IPS-18c (cell line): ENCODE measurements at regions not wholly inside any gene's neighbourhood (a gene's known extent, or its start where the extent isn't known, plus 50 kb on each side); places are given as distances from the start of the nearest gene placed in this dataset.

Source experiments
- H3K4me3 ChIP-seq: 2 replicates; pipeline ENCODE4 v1.7.0; 2013; ENCODE audit warnings: low read depth, mild to moderate bottlenecking, low read length, moderate library complexity; ENCODE audit not compliant: insufficient read depth
- H3K9me3 ChIP-seq: one replicate; pipeline ENCODE4 v1.6.1; 2013; ENCODE audit warnings: mild to moderate bottlenecking, low read length, moderate library complexity; ENCODE audit not compliant: control insufficient read depth, insufficient read depth

DNA sequence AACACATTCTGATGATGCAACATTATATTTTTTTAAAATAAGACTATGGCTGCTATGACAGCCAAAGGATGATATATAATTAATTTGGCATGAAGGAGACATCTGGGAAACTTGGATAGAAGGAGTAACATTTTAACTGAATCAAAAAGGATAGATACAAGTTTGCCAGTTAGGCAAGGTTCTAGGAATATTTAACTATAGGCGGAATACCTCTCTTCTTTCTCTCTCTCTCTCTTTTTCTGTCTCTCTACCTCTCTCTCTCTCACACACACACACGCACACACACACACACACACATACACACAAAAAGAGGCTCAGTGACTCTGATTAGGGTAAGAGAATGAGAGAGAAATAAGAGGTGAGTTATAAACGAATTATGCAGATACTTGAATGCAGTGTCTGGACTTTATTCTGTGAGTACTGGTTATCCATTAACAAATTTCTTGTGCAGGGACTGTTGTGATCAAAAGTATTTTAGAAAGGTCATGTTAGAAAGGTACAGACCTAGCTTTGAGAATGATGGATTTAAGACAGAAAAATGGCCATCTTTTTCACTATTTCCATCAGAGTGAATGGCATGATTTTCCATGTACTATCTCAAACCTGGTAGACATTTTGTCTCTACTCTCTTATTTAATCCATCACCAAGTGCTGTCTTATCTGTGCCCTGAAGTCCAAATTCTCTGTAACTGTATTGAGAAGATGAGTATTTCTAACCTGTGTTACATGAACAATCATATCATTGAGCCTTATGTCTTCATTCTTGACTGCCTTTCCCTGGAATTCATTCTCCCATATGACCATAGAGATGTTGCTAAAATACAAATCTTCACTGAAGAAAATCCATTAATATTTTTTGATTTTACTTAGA is 1106.9 kb upstream of the ADGRL4 start:
- peaks cover 4% of the 10 kb centered on the region for H3K9me3 ChIP-seq

DNA sequence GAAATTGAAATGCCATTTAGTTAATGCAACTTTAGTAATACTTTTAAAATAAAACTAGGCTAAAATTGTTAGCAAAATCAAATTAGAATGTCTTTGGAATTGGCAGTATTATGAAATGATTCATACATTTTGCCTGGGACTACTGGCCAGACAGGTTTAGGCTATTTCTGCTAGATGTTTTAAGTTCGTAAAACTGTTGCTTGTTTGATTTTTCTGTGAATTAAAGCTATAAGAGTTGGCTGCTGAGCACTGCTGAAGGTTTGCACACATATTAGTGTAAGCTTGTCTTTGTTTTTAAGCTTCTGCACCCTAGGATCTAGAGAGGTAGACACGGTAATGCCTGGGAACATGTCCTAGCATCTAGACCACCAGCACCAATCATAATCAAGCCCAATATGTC is 1094.6 kb upstream of the ADGRL4 start:
- peaks cover 3% of the 10 kb centered on the region for H3K9me3 ChIP-seq
- no peak overlapping the region for H3K4me3 ChIP-seq

More for the DNA sequence above, 1106.9 kb upstream of the ADGRL4 start:
- no peak overlapping the region for H3K4me3 ChIP-seq

DNA sequence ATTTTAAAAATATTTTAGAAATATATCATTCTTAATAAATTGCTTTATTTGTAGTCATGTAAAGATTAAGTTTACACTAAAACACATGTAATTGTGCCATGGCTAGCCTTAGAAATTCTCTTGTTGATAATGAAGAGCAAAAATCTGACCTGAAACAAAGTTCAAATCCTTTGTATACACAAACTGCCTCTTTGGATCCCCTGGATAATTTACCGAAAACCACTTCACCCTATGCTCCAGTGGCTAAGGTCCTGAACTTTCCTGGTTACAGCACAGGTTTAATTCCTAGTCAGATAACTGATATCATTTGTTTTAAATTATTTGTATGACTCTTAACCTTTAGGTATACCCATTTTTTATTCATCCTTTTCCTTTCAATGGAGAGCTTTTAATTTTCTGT is 1093.2 kb upstream of the ADGRL4 start:
- H3K9me3 ChIP-seq = peaks cover 3% of the 10 kb centered on the region

DNA sequence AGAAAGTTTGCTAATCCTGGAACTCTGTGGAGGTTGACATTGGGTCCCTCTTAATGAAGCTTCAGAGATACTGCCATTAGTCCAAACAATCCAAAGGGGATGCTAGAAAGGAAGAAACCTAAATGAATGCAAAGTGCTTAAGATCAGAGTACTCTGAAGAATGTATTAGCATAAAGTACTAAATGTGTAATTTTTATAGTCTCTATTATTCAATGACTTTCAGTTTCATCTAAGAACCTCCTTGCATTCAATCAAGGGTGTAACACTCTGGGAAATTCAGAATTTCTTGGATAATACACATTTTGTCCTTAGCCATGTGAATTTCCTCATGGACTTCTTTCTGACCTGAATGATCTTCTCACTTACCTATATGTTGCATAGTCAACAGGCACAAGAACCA is 1078.5 kb upstream of the ADGRL4 start:
- Histone ChIP-seq H3K9me3 (no peaks in the 10 kb centered on the region), H3K4me3 (no peak overlapping the region)

More for the DNA sequence above, 1093.2 kb upstream of the ADGRL4 start:
- H3K4me3 ChIP-seq = no peak overlapping the region

DNA sequence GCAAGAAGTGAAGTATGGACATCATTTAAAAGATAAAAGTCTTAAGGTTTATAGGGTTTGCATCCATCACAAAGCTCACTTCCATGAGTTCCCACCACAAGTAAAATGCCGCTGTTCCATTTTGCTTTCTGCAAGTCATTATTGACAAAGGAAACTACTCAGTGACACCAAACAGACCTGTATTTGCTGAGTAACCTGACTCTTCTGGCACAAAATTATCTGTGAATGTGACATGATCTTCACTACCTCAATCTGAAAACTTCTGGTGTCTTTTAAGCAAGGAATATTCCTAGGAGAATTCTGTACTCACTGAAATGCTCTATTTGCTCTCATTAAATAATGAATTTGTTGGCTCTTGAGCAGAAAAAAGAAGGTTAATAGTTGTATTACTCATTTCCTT is 1077.4 kb upstream of the ADGRL4 start:
- Histone ChIP-seq H3K4me3 (no peak overlapping the region), H3K9me3 (no peaks in the 10 kb centered on the region)

DNA sequence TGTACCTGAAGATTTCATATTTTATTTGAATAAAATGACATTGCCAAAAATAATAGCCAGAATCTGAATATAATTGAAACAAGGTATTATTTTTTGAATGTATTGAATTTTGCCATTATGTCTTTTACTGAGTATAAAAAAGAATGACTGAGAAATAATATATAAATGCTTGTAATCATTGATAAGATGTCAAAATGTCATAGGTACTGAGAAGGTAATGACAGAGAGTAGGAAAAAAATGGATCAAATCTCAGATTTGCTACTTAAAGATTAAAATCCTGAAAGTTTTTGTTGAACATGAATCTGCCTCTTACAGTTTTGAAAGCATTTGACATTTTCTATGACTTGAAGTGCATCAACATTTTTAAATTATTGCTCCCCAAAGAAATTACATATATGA is 1069.9 kb upstream of the ADGRL4 start:
- H3K9me3 ChIP-seq = no peaks in the 10 kb centered on the region
- H3K4me3 ChIP-seq = no peak overlapping the region

DNA sequence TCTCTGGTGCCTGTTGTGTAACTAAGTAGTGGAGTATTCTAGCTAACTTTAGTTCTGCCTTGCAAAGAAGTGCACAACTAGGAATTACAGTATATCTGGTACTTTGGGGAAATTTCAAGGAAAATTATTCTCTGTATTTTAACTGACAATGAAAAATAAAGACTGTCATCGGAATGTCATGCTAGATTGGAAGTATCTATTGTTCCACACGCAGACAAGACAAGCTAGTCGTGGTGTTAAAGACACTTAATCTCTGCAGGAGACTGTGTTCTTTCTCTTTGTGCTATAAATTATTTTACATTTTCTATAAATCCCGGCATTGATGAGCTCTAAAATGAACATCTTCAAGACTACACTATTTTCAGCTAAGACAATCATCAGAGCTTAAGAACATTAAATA is 1068.8 kb upstream of the ADGRL4 start:
- H3K4me3 ChIP-seq = no peak overlapping the region

DNA sequence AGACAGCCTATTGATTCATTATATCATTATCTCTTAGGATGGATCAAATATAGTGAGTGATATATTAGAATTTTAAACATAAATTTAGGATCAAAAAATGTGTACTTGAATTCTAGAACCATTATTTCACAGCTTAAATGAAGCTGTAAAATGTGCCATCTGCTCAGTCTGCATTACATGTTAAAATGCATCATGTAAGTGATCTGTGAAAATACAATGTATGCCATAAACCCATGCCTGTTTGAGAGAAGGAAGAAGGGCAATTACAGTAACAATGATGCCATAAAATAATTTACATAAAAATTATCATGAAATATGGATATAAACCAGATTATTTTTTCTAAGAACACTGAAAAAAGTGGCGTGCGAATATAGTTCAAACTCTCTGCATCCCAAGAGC is 1066.0 kb upstream of the ADGRL4 start:
- no peaks in the 10 kb centered on the region for H3K9me3 ChIP-seq
- H3K4me3 ChIP-seq = no peak overlapping the region

More for the DNA sequence above, 1068.8 kb upstream of the ADGRL4 start:
- no peaks in the 10 kb centered on the region for H3K9me3 ChIP-seq

DNA sequence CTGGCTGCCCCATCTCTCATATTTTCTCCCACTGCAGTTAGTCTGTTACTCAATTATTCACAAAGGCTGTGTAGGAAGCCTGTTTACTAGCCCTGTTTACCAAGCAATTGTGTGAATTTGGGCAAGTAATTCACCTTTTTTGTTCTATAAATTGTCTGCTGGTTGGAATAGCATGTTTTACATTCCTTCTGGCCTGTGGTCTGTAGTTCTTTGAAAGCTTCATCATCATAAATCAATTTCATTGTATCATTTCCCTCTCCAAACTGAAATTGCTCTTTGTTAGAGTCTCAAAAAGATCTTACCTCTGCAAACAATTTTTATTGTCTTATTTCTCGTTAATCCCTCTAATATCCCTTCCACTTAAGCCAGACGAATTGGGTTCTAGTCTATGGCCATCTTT is 1059.5 kb upstream of the ADGRL4 start:
- Histone ChIP-seq H3K4me3 (no peak overlapping the region), H3K9me3 (no peaks in the 10 kb centered on the region)

DNA sequence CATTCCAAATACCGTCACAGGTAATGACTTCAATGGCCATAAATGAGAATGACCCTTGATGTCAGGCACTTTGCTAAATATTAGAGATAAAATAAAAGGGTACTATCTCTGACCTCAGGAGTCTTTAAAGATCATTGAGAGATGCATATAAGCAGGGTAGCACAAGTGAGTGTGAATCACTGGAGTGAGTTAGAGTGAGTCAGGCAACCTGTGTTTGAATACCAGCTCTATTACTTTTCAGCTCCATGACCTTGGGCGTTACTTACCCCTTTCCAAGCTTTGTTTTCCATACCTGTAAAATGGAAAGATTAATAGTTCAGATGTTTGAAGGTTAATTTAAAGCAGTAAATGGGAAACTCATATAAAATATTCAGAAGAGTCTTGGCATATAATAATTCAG is 1058.0 kb upstream of the ADGRL4 start:
- Histone ChIP-seq H3K4me3 (no peak overlapping the region), H3K9me3 (no peaks in the 10 kb centered on the region)

DNA sequence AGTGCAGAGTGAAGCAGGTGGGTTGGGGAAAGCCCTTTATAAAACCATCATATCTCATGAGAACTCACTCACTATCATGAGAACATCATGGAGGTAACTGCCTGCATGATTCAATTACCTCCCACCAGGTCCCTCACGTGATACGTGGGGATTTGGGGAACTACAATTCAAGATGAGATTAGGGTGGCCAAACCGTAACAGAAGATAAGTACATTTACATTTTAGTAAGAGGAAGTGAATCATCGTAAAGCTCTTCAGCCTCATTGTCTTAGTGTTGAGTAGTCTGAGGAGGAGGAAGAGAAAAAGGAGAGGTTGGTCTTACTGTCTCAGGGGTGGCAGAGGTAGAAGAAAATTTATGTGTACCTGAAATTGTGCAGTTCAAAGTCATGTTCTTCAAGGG is 1053.4 kb upstream of the ADGRL4 start:
- no peaks in the 10 kb centered on the region for H3K9me3 ChIP-seq
- no peak overlapping the region for H3K4me3 ChIP-seq

DNA sequence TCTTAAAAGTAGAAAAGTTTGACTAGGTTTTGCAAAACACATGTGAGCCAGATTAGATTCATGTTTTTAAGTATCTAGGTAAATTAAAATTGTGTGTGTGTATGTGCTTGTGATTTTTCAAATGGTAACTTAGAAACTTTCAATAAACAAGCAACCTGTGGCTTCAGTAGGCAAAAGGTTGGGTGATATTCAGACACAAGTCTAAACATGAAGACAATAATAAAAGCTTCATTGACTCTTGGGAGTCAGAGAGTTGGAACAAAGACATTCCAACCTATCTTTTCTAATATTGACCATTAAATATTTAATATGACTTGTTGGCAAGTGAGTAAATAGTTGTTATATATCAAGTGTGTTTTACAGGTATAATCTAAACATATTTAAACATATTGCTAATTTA is 1049.6 kb upstream of the ADGRL4 start:
- no peaks in the 10 kb centered on the region for H3K9me3 ChIP-seq
- H3K4me3 ChIP-seq = no peak overlapping the region

DNA sequence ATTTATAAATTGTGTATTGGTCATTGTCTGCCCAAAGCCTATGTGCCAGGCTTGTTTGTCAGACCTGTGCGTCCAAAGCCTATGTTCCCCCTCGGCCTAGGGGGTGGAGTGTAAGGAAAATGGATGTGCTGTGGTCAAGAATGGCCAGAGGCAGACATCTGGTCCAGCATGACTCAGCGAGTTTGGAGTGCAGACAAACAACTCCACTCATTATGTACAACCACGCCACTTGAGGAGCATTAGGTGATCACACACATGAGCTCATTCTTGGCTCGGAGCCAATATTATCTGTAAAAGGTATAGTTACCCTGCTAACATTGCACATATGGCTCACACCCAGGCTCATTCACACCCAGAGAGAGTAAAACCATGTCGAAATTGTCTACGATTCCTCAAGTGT is 1047.6 kb upstream of the ADGRL4 start:
- Histone ChIP-seq H3K4me3 (no peak overlapping the region), H3K9me3 (no peaks in the 10 kb centered on the region)

DNA sequence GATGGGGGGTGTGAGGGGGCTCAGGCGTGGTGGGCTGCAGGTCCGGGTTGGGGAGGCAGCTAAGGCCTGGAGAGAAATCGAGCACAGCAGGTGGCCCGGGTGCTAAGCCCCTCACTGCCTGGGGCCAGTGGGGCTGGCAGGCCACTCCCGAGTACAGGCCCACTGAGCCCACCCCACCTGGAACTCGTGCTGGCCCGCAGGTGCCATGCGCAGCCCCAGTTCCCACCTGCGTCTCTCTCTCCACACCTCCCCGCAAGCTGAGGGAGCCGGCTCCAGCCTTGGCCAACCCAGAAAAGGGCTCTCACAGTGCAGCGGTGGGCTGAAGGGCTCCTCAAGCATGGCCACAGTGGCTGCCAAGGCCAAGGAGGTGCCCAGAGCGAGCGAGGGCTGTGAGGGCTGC is 1047.1 kb upstream of the ADGRL4 start:
- H3K9me3 ChIP-seq = no peaks in the 10 kb centered on the region

DNA sequence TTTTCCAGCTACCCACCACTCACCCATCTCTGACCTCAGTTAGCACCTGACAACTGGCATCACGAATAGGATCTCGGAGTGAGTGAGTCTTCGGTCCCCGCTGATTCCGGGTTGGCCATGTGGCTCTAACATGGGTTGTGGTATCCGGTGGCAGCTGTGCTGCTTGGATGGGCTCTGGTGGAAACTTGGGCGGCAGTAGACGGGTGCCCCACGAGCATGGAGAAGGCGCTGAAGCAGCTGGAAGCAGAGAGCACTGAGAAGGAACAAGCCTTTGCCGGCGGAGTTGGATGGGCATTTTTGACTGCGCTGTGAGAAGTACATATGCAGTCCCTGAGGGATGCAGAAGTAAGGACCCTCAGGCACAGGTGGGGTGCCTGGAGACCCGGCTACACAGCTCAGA is 1044.0 kb upstream of the ADGRL4 start:
- H3K9me3 ChIP-seq = no peaks in the 10 kb centered on the region
- no peak overlapping the region for H3K4me3 ChIP-seq

More for the DNA sequence above, 1047.1 kb upstream of the ADGRL4 start:
- H3K4me3 ChIP-seq = no peak overlapping the region

DNA sequence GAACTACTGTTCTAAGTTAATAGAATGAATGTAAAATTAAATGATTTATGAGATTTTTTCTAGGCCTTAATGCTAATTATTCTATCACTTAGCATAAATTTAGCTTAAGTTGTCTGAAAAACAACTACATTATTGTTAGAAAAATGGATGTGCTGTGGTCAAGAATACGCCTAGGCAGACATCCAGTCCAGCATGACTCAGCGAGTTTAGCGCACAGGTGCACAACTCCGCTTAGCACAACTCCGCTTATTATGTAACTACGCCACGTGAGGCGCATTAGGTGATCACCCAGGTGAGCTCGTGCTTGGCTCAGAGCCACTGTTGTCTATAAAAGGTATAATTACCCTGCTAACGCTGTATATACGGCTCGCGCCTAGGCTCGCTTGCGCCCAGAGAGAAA is 1043.6 kb upstream of the ADGRL4 start:
- Histone ChIP-seq H3K9me3 (no peaks in the 10 kb centered on the region), H3K4me3 (no peak overlapping the region)

DNA sequence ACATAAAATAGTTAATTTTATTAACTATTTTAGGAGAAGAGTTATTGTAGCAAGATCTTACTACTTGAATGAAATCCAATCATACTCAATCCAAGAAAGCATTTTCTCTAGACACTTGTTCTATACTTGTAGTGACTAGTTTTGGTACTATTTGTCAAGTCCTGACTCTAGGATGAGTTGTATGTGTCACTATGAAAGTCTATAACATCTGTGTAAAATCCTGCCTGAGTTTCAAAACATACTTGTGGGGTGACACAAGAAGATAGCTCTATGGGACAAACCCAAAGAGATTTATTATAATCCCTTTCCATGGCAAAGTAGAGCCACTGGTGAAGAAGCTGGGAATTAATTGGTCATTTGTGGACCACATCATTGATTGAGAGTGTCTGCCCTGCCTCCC is 1042.2 kb upstream of the ADGRL4 start:
- Histone ChIP-seq H3K4me3 (no peak overlapping the region), H3K9me3 (no peaks in the 10 kb centered on the region)

DNA sequence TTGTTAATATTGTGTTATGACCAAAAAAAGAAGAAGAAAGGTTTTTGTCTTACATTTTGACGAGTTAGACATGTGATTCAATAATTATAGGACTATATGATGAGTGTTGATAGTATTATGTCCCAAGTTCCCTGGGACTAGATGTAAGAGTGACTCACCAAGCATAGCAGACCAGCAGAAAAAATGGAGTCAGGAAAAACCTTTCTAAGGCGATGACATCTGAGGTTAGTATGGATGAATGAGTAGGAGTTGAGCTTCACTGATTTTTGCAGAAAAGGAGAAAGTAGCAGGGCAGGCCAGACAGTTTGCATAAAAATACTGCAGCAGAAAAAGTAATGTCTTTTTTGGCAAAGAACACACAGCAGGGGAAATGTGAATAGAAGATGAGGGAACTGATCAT is 1041.3 kb upstream of the ADGRL4 start:
- H3K4me3 ChIP-seq = no peak overlapping the region
- H3K9me3 ChIP-seq = no peaks in the 10 kb centered on the region

DNA sequence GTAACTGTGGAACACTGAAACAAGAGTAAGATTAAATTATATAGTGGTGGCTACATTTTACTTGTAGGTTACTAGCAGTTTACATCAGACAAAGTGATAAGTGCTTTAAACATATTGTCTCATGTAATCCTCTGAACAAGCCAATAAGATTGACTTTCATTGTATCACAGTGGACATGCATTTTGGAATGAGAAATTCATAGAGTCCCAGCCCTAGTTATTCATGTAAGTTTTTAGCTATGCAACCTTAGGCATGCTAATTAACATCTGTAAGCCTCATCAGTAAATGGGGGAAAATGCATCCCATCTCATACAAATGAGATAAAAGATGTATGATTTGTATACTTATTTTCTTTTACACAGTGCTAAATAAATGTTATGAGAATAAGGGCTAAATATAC is 1038.1 kb upstream of the ADGRL4 start:
- H3K4me3 ChIP-seq = no peak overlapping the region

More for the DNA sequence above, 1038.1 kb upstream of the ADGRL4 start:
- no peaks in the 10 kb centered on the region for H3K9me3 ChIP-seq
